GM13976 (cell line): ENCODE measurements at regions not wholly inside any gene's neighbourhood (a gene's known extent, or its start where the extent isn't known, plus 50 kb on each side); places are given as distances from the start of the nearest gene placed in this dataset.

ENCODE experiments used
- DNase-seq: peaks from one replicate; pipeline ENCODE4 v3.0.0; 2012; ENCODE audit warnings: low spot score
- in situ Hi-C: fragments of 300-500 bp; cut with MboI; formaldehyde crosslinking; loops from one replicate; pipeline ENCODE4 v1.12.0; 2022; ENCODE audit warnings: low sequenced_read_pairs, mixed read lengths, inconsistent platforms; ENCODE audit not compliant: unreplicated experiment
- TF ChIP-seq, protein P1 (sequence below): IDR thresholded peaks from 2 replicates; pipeline ENCODE4 v1.5.1; 2012; ENCODE audit warnings: borderline replicate concordance, mild to moderate bottlenecking; ENCODE audit not compliant: insufficient read depth; ENCODE audit errors: extremely low read depth, missing control alignments, control extremely low read depth

DNA sequence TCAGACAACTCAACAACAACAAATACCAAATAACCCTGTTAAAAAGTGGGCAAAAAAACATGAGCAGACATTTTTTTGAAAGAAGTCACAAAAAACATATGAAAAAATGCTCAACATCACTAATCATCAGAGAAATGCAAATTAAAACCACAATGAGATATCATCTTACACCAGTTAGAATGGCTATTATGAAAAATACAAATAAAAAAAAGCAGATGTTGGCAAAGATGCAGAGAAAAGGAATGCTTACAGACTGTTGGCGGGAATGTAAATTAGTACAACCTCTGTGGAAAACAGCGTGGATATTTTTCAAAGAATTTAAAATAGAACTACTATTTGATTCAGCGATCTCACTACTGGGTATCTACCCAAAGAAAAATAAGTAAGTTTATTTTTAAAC, 114.0 kb downstream of the SLC38A4 start:
- in situ Hi-C loops = no loop called here
- TF ChIP-seq, protein P1, sequence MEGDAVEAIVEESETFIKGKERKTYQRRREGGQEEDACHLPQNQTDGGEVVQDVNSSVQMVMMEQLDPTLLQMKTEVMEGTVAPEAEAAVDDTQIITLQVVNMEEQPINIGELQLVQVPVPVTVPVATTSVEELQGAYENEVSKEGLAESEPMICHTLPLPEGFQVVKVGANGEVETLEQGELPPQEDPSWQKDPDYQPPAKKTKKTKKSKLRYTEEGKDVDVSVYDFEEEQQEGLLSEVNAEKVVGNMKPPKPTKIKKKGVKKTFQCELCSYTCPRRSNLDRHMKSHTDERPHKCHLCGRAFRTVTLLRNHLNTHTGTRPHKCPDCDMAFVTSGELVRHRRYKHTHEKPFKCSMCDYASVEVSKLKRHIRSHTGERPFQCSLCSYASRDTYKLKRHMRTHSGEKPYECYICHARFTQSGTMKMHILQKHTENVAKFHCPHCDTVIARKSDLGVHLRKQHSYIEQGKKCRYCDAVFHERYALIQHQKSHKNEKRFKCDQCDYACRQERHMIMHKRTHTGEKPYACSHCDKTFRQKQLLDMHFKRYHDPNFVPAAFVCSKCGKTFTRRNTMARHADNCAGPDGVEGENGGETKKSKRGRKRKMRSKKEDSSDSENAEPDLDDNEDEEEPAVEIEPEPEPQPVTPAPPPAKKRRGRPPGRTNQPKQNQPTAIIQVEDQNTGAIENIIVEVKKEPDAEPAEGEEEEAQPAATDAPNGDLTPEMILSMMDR = no peak
- no peak for DNase-seq

DNA sequence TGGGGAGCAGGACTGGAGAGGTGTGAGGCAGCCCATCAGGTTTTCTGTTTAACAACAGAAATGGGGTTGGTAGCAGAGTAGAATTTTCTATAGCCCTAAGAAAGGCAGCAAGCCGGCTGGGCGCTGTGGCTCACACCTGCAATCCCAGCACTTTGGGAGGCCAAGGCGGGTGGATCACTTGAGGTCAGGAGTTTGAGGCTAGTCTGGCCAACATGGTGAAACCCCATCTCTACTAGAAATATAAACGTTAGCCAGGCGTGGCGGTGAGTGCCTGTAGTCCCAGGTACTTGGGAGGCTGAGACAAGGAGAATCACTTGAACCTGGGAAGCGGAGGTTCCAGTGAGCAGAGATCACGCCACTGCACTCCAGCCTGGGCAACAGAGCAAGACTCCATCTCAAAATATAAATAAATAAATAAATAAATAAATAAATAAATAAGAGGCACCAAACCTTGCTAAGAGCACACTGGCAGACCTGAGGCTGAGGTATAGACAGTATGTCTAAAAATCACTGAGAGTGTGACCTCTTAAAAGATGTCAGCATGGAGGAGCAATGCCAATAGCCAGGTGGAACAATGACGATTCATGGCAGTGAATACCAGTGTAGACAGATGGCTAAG, 115.6 kb downstream of the SLC38A4 start:
- TF ChIP-seq, protein P1 = no peak
- in situ Hi-C loops = no loop called here

DNA sequence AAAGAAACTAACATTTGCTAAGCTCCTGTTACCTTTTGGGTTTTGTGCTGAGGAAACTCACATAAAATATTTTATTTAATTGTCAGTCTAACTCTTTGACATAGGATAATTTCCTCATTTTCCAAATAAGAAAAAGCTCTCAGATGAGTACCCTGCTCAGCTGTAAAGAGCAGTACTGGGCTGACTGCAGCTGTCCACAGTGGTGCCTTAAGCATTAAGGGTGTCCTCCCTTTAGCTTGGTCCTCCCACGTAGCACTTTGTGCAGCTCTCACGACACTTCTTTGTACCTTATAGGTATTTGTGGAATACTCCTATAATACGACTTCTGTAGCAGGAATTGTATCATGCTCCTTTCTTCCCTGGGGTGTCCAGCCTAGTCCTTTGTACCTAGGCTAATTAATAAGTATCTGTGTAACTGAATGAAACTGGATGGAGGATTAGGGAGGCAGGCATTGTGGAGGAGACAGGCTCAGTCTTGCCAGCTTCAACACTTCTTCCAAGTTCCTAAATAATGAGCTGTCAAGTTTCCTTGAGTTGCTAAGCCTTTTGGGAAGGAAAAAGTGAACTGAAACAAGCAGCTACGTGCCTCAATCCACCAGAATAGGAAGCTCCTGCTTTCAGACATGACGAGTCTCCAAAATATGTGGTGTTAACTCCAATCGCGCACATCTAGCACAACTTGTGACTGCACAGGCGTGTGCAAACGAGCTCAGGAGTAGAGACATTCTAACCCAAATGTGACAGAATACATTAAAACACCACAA, 123.0 kb downstream of the SLC38A4 start:
- in situ Hi-C loops = no loop called here
- DNase-seq = no peak
- TF ChIP-seq, protein P1 = no peak

More for the DNA sequence above, 115.6 kb downstream of the SLC38A4 start:
- no peak for DNase-seq

DNA sequence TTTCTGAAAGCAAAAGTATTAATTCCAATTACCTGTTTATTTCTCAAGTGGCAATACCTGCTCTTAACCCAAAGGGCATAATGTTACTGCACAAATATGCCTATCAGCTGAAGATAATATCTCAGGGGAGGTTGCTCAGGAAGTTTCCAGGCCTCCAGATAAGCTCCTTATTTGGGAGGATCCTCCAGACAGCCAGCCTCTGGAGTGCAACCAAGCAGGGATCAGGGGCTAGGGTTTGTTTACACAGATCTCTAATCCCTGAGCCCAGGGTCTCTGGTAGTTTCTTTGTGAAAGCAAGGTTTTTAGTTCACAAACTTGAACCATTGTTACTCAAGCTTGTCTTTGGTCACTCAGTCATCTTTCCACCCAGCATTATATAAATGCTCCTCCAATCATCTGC, 124.4 kb downstream of the SLC38A4 start:
- in situ Hi-C loops = no loop called here
- TF ChIP-seq, protein P1 = no peak
- no peak for DNase-seq

DNA sequence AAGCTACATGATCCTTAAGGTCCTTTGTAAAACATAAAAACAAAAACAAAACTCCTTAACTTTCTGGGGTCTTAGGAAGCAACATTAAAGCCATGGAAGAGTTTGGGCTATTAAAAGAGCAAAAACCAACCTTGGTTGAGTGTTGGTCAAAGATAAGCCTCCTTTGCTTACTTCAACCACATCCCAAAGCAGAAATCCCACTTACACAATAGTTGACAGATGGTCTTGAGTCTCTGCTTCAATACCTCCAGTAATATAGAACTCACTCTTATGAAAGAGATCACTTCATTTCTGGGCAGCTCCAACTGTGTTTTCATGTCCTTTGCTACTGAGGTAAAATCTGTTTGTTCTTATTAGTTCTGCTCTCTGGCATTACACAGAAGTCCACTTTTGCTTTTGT, 125.8 kb downstream of the SLC38A4 start:
- DNase-seq = no peak
- in situ Hi-C loops = no loop called here
- TF ChIP-seq, protein P1 = no peak

DNA sequence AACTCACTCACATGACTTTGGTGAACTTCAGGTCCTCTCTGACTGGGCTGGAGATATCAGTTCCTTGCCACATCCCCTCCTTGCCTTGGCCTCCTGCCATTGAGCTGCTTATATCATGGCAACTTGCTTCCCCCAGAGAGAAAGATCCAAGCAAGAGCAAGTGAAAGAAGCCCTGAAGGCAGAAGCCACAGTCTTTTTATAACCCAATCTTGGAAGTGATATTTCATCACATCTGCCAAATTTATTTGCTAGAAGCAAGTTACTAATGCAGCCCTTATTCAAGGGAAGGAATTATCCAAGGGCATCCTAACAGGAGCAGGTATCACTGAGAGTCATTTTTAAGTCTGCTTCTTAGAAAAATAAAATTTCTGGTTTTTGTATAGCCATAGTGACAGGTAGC, 127.8 kb downstream of the SLC38A4 start:
- TF ChIP-seq, protein P1 = no peak
- no peak for DNase-seq
- in situ Hi-C loops = no loop called here
